HG03025 (cell line): ENCODE measurements at regions not wholly inside any gene's neighbourhood (a gene's known extent, or its start where the extent isn't known, plus 50 kb on each side); places are given as distances from the start of the nearest gene placed in this dataset.

Experiments used
- ATAC-seq: cut with Tn5 transposase; IDR thresholded peaks from one replicate; pipeline ENCODE4 v1.9.1; 2021; ENCODE audit warnings: mild to moderate bottlenecking, moderate library complexity; ENCODE audit not compliant: unreplicated experiment, low FRiP score

DNA sequence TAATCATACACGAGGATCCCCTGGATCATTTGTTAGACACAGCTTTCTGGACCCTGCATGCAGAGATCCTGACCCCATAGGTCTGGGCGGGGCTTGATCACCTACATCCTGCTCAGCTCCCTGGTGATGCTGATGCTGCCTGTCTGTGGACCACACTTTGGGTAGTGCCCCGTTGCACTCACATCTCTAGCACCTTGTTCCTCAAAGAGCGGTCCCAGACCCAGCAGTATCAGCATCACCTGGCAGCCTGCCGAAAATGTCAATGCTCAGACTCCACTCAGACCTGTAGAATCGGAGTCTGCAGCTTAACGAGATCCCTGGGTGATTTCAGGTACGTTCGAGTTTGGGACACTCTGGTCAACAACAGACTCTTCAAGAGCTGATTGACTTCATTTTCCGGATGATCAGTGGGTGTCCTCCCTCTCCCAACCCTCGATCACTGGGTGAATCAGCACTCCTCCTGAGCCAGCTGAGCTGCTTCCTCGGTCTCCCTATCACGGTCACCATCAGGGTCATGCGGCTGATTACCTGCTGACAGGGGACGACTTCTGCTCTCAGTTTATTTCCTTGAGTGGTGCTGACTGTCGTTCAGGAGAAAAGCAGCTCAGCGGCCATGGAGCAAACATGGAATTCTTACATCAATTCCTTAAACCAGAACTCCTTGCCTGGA, 150.6 kb upstream of the RAB12 start:
- ATAC-seq = no peak

DNA sequence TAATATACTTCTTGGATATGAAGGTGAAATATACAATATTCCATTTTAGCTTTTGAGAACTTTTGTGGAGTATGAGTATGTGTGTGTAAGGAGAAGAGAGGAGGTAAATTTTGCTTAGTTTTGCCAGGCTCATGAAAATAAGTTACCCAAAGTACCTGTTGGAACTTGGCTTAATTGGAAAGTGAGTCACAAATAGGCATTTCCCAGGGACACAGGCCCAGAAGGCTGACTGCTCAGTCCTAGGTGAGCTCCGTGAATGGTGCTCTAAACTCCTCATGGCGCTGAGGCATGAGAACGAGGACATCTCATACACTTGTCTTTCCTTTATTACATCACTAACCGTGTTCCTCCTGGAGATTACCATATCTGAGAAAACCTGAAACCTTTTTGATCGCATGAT, 148.5 kb upstream of the RAB12 start:
- no peak for ATAC-seq

DNA sequence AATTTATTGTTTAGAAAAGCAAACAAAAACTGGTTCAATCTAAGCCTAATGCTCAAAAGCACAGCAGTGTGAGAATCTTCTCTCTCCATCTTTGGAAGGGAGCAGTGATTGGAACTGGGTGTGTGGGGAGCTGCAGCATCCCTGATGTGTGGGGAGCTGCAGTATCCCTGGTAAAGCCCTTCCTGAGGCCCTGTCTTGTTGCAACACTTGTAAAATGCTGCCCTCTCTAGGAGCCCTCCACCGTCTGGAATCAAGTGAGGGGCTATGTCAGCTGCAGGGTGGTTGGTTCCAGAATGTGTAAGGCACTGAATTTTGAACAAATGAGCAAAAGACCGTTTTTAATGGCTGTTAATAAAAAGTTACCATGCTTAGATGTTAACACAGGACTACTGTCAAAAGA, 147.7 kb upstream of the RAB12 start:
- ATAC-seq = no peak

DNA sequence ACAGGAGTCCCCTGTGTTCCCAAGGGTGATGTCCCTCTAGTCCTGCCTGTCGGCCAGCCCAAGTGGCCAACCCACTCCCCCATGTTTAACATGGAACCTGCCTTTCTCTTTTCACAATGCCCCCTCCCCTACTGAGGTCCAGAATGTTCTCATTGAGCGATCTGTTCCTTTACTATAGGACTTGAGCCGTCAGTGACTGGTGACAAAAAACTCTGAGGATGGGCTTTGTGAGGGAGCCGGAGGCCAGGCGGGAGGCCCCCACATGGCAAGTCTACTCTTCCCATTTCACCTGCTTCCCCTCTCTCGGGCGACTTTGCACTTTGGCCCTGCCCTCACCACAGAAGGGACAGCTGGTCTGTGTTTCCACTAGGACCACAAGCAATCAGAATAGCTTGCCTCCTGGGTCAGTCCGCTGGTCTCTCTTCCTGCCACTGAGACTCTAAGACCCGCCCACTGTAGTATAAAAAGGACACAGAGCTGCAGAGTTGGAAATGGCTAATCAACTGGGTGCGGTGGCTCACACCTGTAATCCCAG, 146.5 kb upstream of the RAB12 start:
- no peak for ATAC-seq

DNA sequence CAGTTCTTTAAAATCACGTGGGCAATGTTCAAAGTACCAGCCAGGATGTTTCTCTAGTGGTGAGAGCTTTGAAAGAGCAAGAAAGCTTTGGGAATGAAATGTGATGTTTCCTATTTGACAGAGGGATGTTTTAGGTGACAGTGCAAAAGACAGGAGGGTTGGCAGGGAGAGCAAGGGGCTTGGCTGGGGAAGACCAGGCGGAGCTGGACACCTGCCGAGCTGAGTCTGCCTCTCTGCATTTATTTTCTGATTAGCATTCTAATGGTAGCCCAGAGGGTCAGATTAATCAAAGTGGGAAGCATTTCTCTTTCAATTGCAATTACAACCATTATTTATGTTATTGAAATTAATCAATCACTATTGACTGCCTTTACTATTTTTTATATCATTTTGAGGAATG, 145.4 kb upstream of the RAB12 start:
- ATAC-seq = no peak

DNA sequence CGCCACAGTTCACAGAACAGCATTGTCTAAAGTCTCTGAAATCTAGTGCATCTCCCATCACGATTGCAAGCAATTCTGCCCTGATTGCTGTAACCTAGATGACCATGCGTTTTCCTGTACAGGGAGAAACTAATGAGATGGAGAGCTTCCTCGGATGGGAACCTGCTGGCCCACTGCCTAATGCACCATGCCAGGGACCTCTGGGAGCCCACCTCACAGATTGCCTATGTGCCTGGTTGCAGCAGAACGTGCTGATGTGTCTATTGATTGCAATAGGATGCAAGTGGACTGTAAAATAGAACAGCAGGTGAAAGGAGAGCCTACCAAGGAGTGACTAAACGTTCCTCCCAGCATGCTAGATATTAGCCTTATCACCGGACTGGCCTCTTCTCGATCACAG, 141.0 kb upstream of the RAB12 start:
- ATAC-seq = no peak

DNA sequence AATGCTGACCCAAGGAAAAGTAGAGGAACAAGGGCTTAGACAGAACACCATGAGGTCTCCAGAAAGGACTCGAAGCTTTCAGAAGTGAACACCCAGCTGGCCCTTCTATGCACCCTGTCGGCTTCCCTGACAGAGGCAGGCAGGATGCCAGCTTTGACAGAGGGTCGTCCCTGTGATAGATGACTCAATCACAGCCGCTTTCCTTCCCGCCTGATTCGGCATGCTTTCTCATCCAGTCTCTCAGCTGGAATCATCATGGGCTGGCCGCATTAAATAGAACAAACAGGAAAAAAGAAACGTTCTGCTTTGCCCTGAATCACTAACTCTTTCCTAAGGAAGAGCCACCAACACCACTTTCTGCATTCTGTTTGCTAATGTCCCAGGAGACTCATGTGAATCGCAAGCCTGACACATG, 140.3 kb upstream of the RAB12 start:
- ATAC-seq = no peak

DNA sequence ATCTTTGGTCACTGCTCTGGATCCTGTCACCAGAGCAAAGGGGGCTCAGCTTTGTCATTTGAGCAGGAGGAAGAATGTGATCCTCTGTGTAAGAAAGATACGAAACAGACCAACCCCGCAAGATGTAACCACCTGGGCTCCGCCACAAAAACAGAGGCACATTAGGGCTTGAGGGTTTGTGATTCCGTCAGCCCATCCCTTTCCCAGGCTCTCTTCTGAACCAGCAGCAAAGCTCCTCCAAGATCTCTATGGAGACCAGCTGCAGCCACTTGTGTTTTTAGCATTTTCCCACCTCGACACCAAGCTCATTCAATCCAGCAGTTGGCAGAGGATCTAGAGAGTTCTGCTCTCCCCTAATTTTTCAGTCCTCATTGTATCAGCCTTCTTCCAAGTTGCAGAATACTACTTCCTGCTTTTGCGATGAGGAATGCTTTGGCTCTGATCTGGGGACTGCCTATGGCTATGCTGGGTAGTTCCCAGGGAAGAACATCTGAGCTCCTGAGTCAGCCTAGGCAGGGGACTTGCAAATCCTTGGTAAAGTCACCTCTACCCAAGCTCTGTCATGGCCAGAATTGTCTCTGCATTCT, 139.6 kb upstream of the RAB12 start:
- no peak for ATAC-seq

DNA sequence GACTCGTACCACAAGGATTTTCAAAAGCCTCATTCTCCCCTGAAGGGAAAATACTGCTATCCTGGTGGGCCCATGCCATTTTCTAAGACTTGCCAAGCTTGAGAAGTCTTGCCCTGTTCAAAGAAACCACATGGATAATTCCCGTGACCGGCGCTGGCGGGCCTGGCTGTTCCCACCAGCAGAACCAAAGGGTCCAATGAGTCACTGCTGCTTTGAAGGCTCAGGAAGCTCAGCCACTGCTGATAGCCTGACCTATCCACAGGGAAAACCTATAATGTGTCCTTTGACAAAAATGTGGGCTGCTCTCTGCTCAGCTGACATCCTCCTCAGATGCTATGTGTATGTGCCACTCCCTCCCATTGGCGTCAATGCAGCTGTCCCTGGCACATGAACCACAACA, 137.9 kb upstream of the RAB12 start:
- no peak for ATAC-seq

DNA sequence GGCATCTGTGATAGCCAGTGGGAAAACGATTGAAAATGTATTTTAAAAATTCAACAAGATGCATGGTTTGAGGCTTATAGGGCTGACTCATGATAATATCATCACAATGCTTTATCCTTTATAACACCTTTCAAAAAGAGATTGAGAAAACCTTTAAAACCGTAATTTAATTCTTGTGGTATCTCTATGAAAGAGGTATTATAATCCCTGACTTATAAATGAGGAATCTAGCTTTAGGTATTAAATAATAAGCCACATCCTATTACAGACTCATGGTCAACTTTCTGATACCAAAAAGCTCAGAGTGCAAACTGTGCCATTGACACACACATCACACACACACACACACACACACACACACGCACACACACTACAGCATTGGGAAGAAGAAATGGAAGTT, 134.6 kb upstream of the RAB12 start:
- ATAC-seq = no peak

DNA sequence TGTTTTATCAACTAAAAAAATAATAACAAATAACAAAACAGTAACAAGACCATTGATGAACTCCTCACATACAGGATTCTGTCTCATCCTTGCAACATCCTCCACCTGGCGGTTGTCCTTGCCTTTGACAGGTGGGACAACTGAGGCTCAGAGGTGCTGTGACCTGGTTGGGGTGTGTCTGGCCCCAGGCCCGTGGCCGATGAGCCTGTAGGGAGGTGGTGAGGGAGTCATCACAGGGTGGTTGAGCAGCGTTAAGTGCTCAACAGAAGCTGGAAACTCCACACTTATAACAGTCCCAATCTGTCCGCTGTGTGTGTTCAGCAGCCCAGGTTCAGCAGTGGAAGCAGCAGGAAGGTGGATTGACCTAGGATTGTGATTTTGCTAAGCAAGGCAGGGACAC, 131.6 kb upstream of the RAB12 start:
- no peak for ATAC-seq

DNA sequence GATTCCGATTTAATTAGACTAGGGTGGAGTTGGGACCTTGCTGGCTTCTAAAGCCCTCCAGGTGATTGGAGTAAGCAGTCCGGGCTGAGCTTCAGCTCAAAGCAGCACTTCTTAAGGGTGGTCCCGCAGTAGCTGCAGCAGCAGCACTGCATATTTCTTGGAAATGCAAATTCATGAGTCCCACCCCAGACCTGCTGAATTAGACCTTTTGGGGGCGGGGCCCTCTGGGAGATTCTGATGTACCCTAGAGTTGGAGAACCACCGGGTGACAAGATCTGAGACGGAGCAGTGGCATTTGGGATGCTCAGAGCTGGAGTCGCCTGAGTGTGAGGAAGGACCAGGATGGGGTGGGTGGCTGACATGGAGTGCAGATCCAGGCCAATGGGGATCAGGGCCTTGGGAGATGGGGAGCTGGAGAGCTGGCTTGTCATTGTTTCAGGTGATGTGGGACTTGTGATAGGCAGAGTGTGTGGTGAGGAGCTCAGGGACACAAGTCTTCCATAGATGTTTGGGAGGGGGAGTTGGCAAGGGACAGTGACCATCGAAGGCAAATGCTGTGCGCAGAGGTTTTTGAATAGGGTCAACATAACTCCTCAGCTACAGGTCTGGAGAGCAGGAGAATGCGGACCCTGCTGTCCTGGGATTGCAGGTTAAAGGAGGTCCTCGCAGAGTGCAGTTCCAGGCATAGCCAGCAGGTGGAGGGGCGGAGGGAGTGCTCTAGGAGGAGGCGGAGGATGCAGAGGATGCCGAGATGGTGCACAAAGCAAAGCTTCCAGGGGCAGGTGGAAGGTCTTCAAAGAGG, 130.9 kb upstream of the RAB12 start:
- peak; percentile 72 for ATAC-seq

DNA sequence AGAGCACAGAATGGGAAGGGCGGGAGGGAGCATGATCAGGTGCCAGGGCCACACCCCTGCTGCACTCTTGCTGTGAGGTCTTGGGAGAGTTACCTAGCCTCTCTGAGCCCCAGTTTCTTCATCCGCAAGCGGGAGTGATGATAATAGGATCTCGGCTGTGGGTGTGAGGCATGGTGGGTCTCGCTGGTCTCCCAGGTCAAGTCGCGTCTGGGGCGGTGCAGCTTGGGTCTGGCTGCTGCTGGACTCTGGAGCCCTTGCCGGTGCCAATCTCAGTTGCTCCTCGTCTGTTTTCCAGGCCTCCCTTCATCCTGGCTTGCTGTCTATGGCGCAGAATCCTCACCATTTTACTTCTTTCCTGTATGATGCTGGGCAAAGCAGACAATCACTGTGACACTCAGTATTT, 130.3 kb upstream of the RAB12 start:
- no peak for ATAC-seq

DNA sequence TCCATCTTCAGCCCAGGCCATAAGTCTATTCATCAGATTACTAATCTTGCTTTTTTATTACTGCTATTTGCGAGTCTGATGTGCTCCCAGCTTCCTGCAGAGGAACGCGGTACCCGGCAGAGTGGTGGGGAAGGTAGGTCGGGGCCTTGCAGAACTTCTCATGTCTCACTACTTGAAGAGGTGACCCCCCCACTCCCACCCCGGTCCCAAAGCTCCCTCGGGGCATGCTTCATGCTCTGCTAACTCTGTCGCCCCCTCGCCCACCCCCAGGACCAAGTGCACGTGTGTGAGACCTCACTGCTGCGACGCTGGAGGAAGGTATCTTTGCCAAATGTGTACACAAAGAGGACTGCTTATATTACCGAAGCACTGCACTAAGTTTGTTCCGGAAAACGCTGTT, 129.4 kb upstream of the RAB12 start:
- ATAC-seq = no peak

DNA sequence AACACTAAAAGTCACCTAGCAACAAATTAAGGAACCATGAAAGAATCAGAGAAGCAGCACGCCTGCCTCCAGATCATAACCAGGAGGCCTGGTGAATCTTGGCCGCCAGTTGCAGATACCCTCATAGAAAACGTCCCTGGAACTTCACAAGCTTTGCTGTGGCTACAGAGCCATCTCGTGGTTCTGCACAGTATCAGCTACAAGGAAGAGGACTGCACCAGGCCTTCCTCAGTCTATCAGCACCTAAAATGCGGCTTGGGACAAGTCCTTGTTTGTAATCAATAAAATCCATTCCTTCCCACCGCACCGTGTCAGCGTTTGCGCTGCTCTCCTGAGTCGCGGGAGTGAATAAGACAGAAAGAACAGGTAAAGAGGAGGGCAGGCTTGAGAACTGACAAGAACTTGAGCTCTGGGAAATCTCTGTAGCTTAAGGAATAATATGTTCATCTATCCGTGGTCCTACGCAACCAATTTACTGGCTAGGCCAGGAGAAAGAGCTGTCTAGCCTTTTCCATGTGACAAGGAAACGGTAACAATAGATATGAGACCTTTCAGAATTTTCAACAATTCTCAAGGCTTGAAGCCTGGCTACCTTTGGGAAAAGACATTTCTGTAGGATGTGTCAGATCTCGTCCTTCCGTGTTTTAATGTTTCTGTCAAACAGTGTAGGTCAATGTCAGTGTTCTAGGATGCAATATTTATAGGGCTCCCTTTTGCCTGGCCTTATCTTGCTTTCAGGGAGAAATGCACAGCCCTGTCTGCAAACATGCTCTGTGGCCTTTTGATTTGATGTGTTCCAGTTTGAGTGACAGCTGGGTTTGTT, 128.5 kb upstream of the RAB12 start:
- no peak for ATAC-seq

DNA sequence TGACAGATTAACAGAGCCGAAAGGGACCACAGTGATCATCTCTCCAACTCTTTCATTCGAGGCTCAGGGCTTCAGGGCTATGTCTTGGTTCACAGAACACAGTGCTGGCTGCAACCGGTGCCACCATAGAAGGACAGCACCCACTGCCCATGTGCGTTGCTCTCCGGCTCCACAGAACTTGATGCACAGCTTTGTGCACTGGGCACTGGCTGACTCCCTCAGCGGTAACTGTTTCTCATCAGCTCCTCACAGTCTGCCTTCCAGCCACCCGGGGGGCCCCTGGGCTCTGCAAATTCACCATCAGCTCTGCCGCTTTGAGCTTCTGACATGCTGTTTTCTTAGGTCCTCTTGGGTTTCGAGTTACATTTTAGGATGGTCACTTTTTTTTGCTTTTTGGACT, 124.3 kb upstream of the RAB12 start:
- ATAC-seq = no peak

DNA sequence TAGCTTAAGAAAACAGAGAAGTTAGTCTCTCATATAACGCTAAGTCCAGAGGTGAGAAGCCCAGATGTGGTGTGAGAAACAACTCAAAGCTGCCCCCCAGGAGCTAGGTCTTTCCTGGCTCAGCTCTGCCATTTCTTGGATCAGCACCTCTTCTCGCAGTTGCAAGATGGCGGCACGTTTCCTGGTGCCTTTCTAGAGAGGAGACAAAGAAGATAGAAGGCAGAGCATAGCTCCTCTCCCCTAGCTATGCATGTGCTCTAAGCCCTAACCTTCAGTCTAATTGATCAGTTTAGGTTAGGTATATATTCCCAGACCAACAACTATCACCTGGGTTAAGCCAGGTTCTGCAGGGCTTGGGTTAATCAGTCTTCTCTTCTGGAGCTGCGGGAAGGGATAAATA, 119.5 kb upstream of the RAB12 start:
- ATAC-seq = no peak

DNA sequence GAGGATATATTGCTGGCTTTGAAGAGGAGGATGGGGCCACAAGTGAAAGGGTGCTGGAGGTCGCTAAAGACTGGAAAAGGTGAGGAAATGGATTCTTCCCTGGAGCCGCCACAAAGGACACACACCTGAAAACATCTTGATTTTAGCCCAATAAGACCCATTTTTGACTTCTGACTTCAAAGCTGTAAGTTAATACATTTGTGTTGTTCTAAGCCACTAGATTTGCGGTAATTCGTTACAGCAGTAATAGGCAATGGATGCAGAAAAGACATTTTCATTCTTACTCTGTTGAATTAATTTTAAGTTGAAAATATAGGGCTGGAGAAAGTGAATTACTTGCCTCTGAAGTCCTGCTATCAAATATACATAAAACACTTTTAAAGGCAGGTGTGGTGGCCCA, 117.7 kb upstream of the RAB12 start:
- no peak for ATAC-seq

DNA sequence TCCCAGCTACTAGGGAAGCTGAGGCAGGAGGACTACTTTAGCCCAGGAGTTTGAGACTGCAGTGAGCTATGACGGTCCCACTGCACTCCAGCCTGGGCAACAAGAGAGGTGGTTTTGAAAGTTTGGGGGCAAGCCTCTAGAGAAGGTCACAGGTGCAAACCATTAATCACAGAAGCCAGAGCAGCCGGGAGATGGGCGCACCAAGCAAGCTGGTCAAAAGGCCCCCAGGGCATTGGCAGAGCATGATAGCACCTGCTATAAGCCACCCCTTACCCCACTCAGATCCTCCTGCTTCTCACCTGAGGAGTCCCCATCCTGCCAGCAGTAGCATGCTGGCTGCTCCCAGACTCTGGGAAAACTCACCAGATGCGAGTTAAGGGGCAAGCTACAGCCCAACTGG, 116.1 kb upstream of the RAB12 start:
- no peak for ATAC-seq

DNA sequence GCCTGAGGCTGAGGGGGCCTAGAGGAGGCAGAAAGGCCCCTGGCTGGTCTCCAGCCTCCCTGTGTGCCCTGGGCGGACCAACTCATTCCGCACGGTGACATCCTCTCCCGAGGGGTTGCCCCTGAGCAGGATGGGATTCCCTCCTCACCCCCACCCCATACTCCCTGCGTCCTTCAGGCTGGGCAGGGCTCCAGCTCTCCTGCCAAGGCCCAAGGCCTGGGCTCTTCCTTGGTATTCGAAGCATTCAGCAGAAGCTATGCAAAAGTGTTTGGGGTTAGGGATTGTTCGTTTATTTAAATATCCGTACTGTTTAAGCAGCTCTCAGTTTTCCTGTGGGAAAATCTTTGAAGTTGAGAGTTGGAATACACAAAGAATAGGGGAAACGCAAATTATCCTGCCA, 113.1 kb upstream of the RAB12 start:
- no peak for ATAC-seq

DNA sequence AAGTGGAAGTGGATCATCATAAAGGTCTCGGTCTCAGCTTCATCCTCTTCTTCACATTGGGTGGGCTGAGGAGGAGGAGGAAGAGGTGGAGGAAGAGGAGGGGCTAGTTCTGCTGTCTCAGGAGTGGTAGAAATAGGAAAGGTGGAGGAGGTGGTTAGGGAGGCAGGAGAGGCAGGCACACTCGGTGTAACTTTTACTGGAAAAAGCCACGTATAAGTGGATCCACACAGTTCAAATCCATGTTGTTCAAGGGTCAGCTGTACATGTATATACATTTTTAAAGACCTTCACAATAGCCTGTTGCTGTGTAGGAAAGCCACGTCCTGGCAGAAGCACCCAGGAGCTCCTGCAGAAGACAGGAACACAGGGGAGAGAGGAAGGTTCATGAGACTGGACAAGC, 110.3 kb upstream of the RAB12 start:
- ATAC-seq = no peak
